ENCODE measurements at regions not wholly inside any gene's neighbourhood (a gene's known extent, or its start where the extent isn't known, plus 50 kb on each side); places are given as distances from the start of the nearest gene placed in this dataset.

- DNase-seq = no peak
Measured at GRCh38 chr7:27299861-27300260, 57.3 kb downstream of the EVX1 start.

GRCh38 chr7:27300421-27300820, 57.8 kb downstream of the EVX1 start:
- Histone ChIP-seq H3K4me1 (peaks cover 3% of the 10 kb centered on the region), H3K9me3 (no peaks in the 10 kb centered on the region), H3K36me3 (ENCODE audit: low read depth, missing control alignments) (no peaks in the 10 kb centered on the region), H3K27ac (peak overlapping the region in 1 of 2 donors; percentile 13), H3K27me3 (no peaks in the 10 kb centered on the region), H3K4me3 (no peak overlapping the region)
- no peak for DNase-seq
- intact Hi-C loops (cut with DNase I; ENCODE audit: low total_unique reads) = no loop called here
- WGBS, 2 donors = 72 to 73% methylated on average over 3 of the region's 3 CpGs
- TF ChIP-seq POLR2A (IDR thresholded peaks at IDR 0.05) = no peak

More at GRCh38 chr7:27299861-27300260, 57.3 kb downstream of the EVX1 start:
- Histone ChIP-seq H3K27me3 (no peaks in the 10 kb centered on the region), H3K4me1 (peaks cover 3% of the 10 kb centered on the region), H3K9me3 (no peaks in the 10 kb centered on the region), H3K4me3 (no peak overlapping the region), H3K36me3 (ENCODE audit: low read depth, missing control alignments) (no peaks in the 10 kb centered on the region), H3K27ac (peak overlapping the region in 1 of 2 donors; percentile 13)
- WGBS, 2 donors = 61 to 84% methylated on average over 3 of the region's 3 CpGs
- intact Hi-C loops (cut with DNase I; ENCODE audit: low total_unique reads) = no loop called here
- TF ChIP-seq CTCF (IDR thresholded peaks at IDR 0.05) = no peak
- no peak for TF ChIP-seq POLR2A (IDR thresholded peaks at IDR 0.05)

GRCh38 chr7:27302590-27302989, 60.0 kb downstream of the EVX1 start:
- intact Hi-C loops (cut with DNase I; ENCODE audit: low total_unique reads) = no loop called here
- Histone ChIP-seq H3K9me3 (no peaks in the 10 kb centered on the region), H3K4me3 (no peak overlapping the region), H3K27ac (no peak overlapping the region), H3K36me3 (ENCODE audit: low read depth, missing control alignments) (no peaks in the 10 kb centered on the region), H3K27me3 (no peaks in the 10 kb centered on the region), H3K4me1 (peaks cover 3% of the 10 kb centered on the region)
- TF ChIP-seq CTCF (IDR thresholded peaks at IDR 0.05) (no peak), POLR2A (IDR thresholded peaks at IDR 0.05) (no peak)
- no peak for DNase-seq
- WGBS, 2 donors = 89 to 91% methylated on average over 2 of the region's 2 CpGs

- WGBS, 2 donors = 76 to 78% methylated on average over 5 of the region's 5 CpGs
- Histone ChIP-seq H3K27me3 (no peaks in the 10 kb centered on the region), H3K9me3 (no peaks in the 10 kb centered on the region), H3K36me3 (ENCODE audit: low read depth, missing control alignments) (no peaks in the 10 kb centered on the region), H3K4me3 (no peak overlapping the region), H3K4me1 (peaks cover 3% of the 10 kb centered on the region), H3K27ac (no peak overlapping the region)
- peak; percentile 35 for DNase-seq
- intact Hi-C loops (cut with DNase I; ENCODE audit: low total_unique reads) = no loop called here
- TF ChIP-seq CTCF (IDR thresholded peaks at IDR 0.05) (no peak), POLR2A (IDR thresholded peaks at IDR 0.05) (no peak)
Measured at GRCh38 chr7:27303026-27303425, 60.4 kb downstream of the EVX1 start.

- Histone ChIP-seq H3K4me1 (no peaks in the 10 kb centered on the region), H3K27ac (no peak overlapping the region), H3K36me3 (ENCODE audit: low read depth, missing control alignments) (no peaks in the 10 kb centered on the region), H3K4me3 (no peak overlapping the region), H3K27me3 (no peaks in the 10 kb centered on the region), H3K9me3 (no peaks in the 10 kb centered on the region)
- WGBS, 2 donors = 87 to 91% methylated on average over 6 of the region's 6 CpGs
- TF ChIP-seq CTCF (IDR thresholded peaks at IDR 0.05) (no peak), POLR2A (IDR thresholded peaks at IDR 0.05) (no peak)
- no peak for DNase-seq
- intact Hi-C loops (cut with DNase I; ENCODE audit: low total_unique reads) = no loop called here
Measured at GRCh38 chr7:27305854-27306253, 63.3 kb downstream of the EVX1 start.
